WERI-Rb-1 (cell line): ENCODE measurements at regions not wholly inside any gene's neighbourhood (a gene's known extent, or its start where the extent isn't known, plus 50 kb on each side); places are given as distances from the start of the nearest gene placed in this dataset.

Experiments
- DNase-seq: peaks from one replicate; pipeline ENCODE4 v3.0.0-alpha.2; 2020
- H3K27ac ChIP-seq: fragments of 250-450 bp; sonication (Bioruptor Pico); 2 replicates; pipeline ENCODE4 v1.5.1; 2020; ENCODE audit warnings: mild to moderate bottlenecking, moderate library complexity
- H3K27me3 ChIP-seq: fragments of 250-450 bp; sonication (Bioruptor Pico); 2 replicates; pipeline ENCODE4 v1.5.1; 2021; ENCODE audit warnings: mild to moderate bottlenecking, low read depth, moderate library complexity; ENCODE audit not compliant: insufficient read depth, severe bottlenecking
- H3K36me3 ChIP-seq: fragments of 250-450 bp; sonication (Bioruptor Pico); 2 replicates; pipeline ENCODE4 v1.5.1; 2020; ENCODE audit warnings: mild to moderate bottlenecking, moderate library complexity
- H3K4me3 ChIP-seq: 2 replicates; pipeline ENCODE4 v1.5.1; 2011; ENCODE audit warnings: low read depth, mild to moderate bottlenecking, control low read depth, low read length
- H3K9me3 ChIP-seq: fragments of 250-450 bp; sonication (Bioruptor Pico); 2 replicates; pipeline ENCODE4 v1.5.1; 2021; ENCODE audit warnings: mild to moderate bottlenecking, moderate library complexity; ENCODE audit not compliant: severe bottlenecking
- CTCF ChIP-seq: IDR thresholded peaks from 2 replicates; pipeline ENCODE4 v1.5.1; 2011; ENCODE audit warnings: low read depth, mild to moderate bottlenecking, control low read depth, inconsistent platforms, low read length

- H3K27me3 ChIP-seq: no peaks in the 10 kb centered on the region
- H3K4me3 ChIP-seq: no peak overlapping the region
- H3K9me3 ChIP-seq: peaks cover 3% of the 10 kb centered on the region
- TF ChIP-seq CTCF: no peak
- no peak overlapping the region for H3K27ac ChIP-seq
- no peak for DNase-seq
- no peaks in the 10 kb centered on the region for H3K36me3 ChIP-seq
Measured at GRCh38 chr6:101102702-101103101, 221.6 kb upstream of the ASCC3 start.

- no peak for TF ChIP-seq CTCF
- DNase-seq: no peak
- Histone ChIP-seq H3K27me3 (no peaks in the 10 kb centered on the region), H3K4me3 (no peak overlapping the region), H3K9me3 (no peaks in the 10 kb centered on the region), H3K27ac (no peak overlapping the region), H3K36me3 (no peaks in the 10 kb centered on the region)
Measured at GRCh38 chr6:101108286-101108685, 227.2 kb upstream of the ASCC3 start.

- H3K9me3 ChIP-seq: no peaks in the 10 kb centered on the region
- no peak for DNase-seq
- H3K27me3 ChIP-seq: no peaks in the 10 kb centered on the region
- no peaks in the 10 kb centered on the region for H3K36me3 ChIP-seq
- H3K4me3 ChIP-seq: no peak overlapping the region
- no peak overlapping the region for H3K27ac ChIP-seq
- TF ChIP-seq CTCF: no peak
Measured at GRCh38 chr6:101110814-101111213, 229.7 kb upstream of the ASCC3 start.

- Histone ChIP-seq H3K27me3 (no peaks in the 10 kb centered on the region), H3K9me3 (no peaks in the 10 kb centered on the region), H3K27ac (no peak overlapping the region), H3K4me3 (no peak overlapping the region), H3K36me3 (no peaks in the 10 kb centered on the region)
- TF ChIP-seq CTCF: no peak
- DNase-seq: no peak
Measured at GRCh38 chr6:101113468-101114260, 232.5 kb upstream of the ASCC3 start.

- Histone ChIP-seq H3K9me3 (no peaks in the 10 kb centered on the region), H3K27me3 (no peaks in the 10 kb centered on the region), H3K36me3 (no peaks in the 10 kb centered on the region), H3K4me3 (no peak overlapping the region), H3K27ac (no peak overlapping the region)
- TF ChIP-seq CTCF: peak; percentile 65
- DNase-seq: peak; percentile 52
Measured at GRCh38 chr6:101114703-101115102, 233.6 kb upstream of the ASCC3 start.

- no peak overlapping the region for H3K27ac ChIP-seq
- no peaks in the 10 kb centered on the region for H3K36me3 ChIP-seq
- no peaks in the 10 kb centered on the region for H3K27me3 ChIP-seq
- H3K4me3 ChIP-seq: no peak overlapping the region
- peak; percentile 53 for DNase-seq
- H3K9me3 ChIP-seq: no peaks in the 10 kb centered on the region
- TF ChIP-seq CTCF: 0 out of 2 replicates have a peak, but pooled peaks have one; percentile 9
Measured at GRCh38 chr6:101116337-101116736, 235.2 kb upstream of the ASCC3 start.
